Esophagus muscularis mucosa (tissue), 4 donors: ENCODE measurements at regions not wholly inside any gene's neighbourhood (a gene's known extent, or its start where the extent isn't known, plus 50 kb on each side); places are given as distances from the start of the nearest gene placed in this dataset.
"Not testable (repeated sequence)": the region's sequence is repeated elsewhere in the genome, so short reads cannot be mapped to it uniquely, and the experiment has no call there.

Experiments
- DNase-seq: peaks from one replicate; pipeline ENCODE4 v3.0.0-alpha.2; 2017; ENCODE audit errors: extremely low spot score
- H3K27ac ChIP-seq, 4 donors: fragments of 200-600 bp; sonication (generic); replicated peaks in 1 of 4; 1 replicate in 3 of 4; 2 replicates in 1 of 4; pipeline ENCODE4 v1.5.1; 2016 to 2019; ENCODE audit warnings: mild to moderate bottlenecking in 1 of 4
- H3K27me3 ChIP-seq, 4 donors: fragments of 200-600 bp; sonication (generic); one replicate each; pipeline versions ENCODE4 v1.5.1 to v1.6.0; 2016 to 2019
- H3K36me3 ChIP-seq, 4 donors: fragments of 200-600 bp; sonication (generic); one replicate each; pipeline ENCODE4 v1.5.1; 2016 to 2019
- H3K4me1 ChIP-seq, 4 donors: fragments of 200-600 bp; sonication (generic); one replicate each; pipeline ENCODE4 v1.5.1; 2016 to 2019
- H3K4me3 ChIP-seq, 4 donors: fragments of 200-600 bp; sonication (generic); 1 replicate in 2 of 4; 2 replicates in 2 of 4; pipeline ENCODE4 v1.5.1; 2016 to 2019; ENCODE audit warnings: mild to moderate bottlenecking in 4 of 4, moderate library complexity in 1 of 4
- H3K9me3 ChIP-seq, 4 donors: fragments of 200-600 bp; sonication (generic); 1 replicate in 3 of 4; 2 replicates in 1 of 4; pipeline ENCODE4 v1.5.1; 2016 to 2019
- CTCF ChIP-seq, 3 experiments: fragments of 200-600 bp in 2 of 3; fragments of 450-650 bp in 1 of 3; sonication (generic) in 2 of 3; IDR thresholded peaks; one replicate each; pipeline ENCODE4 v1.5.1; 2017 to 2019; ENCODE audit warnings: antibody characterized with exemption in 3 of 3, mild to moderate bottlenecking in 2 of 3, moderate library complexity in 1 of 3
- EP300 ChIP-seq: sonication (generic); formaldehyde crosslinking; IDR thresholded peaks from one replicate; pipeline ENCODE4 v1.6.1; 2017; ENCODE audit warnings: antibody characterized with exemption
- POLR2A ChIP-seq: fragments of 450-650 bp; IDR thresholded peaks from one replicate; pipeline ENCODE4 v1.6.1; 2017; ENCODE audit warnings: antibody characterized with exemption, moderate library complexity, mild to moderate bottlenecking, low read depth
- POLR2AphosphoS5 ChIP-seq, 2 donors: sonication (generic); formaldehyde crosslinking; IDR thresholded peaks; one replicate each; pipeline ENCODE4 v1.6.1; 2017; ENCODE audit warnings: antibody characterized with exemption in 2 of 2
- WGBS: methylation state at CpG from one replicate; pipeline ENCODE4 v1.1.5; 2018; 5-methylcytosine and 5-hydroxymethylcytosine counted together
- intact Hi-C: fragments of 100-400 bp; cut with DNase I; formaldehyde crosslinking; loops from one replicate; pipeline ENCODE4 v1.15.1; 2023

GRCh38 chr7:114269714-114270113 is 144.9 kb upstream of the FOXP2 start:
- TF ChIP-seq EP300 = no peak
- TF ChIP-seq CTCF (IDR thresholded peaks at IDR 0.05) = no peak
- TF ChIP-seq POLR2AphosphoS5 (IDR thresholded peaks at IDR 0.05) = no peak
- no peak for TF ChIP-seq POLR2A
- no peaks in the 10 kb centered on the region for H3K36me3 ChIP-seq
- WGBS = 38% methylated on average over 1 of the region's 1 CpG
- H3K9me3 ChIP-seq = no peaks in the 10 kb centered on the region
- no peak overlapping the region for H3K27ac ChIP-seq
- DNase-seq = no peak
- intact Hi-C loops = no loop called here
- H3K27me3 ChIP-seq = no peaks in the 10 kb centered on the region
- no peak overlapping the region for H3K4me3 ChIP-seq
- peaks cover 0 to 8% (median 3%) of the 10 kb centered on the region in 4 donors for H3K4me1 ChIP-seq

GRCh38 chr7:114267550-114267949 is 147.1 kb upstream of the FOXP2 start:
- H3K4me3 ChIP-seq, H3K36me3 ChIP-seq, DNase-seq, H3K9me3 ChIP-seq, intact Hi-C loops, H3K27ac ChIP-seq, H3K27me3 ChIP-seq: not testable (repeated sequence)
- peaks cover 0 to 18% (median 9%) of the 10 kb centered on the region in 4 donors for H3K4me1 ChIP-seq
- WGBS = 93% methylated on average over 3 of the region's 3 CpGs

DNA sequence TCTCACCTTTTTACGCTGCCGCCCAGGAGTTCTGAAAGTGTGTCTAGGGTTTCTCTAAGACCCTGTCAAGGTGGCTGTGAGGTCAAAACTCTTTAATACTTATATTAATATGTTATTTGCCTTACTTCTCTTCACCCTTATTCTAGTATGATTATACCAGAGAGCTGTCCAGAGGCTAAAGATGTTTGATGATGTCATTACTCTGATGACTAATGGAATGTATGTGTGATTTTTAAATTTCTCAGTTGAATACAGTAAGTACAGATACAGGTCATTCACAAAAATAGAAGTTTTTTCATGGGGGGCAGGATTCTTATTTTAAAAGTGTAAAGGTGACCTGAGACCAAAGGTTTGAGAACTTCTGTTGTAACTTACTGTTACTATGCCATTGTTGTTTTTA is 150.6 kb upstream of the FOXP2 start:
- intact Hi-C loops = no loop called here
- Histone ChIP-seq H3K4me1 (peaks cover 0 to 12% (median 5%) of the 10 kb centered on the region in 4 donors), H3K9me3 (no peaks in the 10 kb centered on the region), H3K4me3 (no peak overlapping the region), H3K36me3 (no peaks in the 10 kb centered on the region), H3K27ac (no peak overlapping the region), H3K27me3 (no peaks in the 10 kb centered on the region)
- DNase-seq = no peak
- whole genome bisulfite sequencing = 96% methylated on average over 2 of the region's 2 CpGs
- TF ChIP-seq POLR2A (no peak), POLR2AphosphoS5 (IDR thresholded peaks at IDR 0.05) (no peak), CTCF (IDR thresholded peaks at IDR 0.05) (no peak), EP300 (no peak)

- WGBS = 73% methylated on average over 3 of the region's 3 CpGs
- no peak overlapping the region for H3K27ac ChIP-seq
- no peaks in the 10 kb centered on the region for H3K36me3 ChIP-seq
- intact Hi-C loops = no loop called here
- DNase-seq = no peak
- H3K27me3 ChIP-seq = no peaks in the 10 kb centered on the region
- peaks cover 0 to 12% (median 5%) of the 10 kb centered on the region in 4 donors for H3K4me1 ChIP-seq
- H3K9me3 ChIP-seq = no peaks in the 10 kb centered on the region
- TF ChIP-seq POLR2AphosphoS5 (IDR thresholded peaks at IDR 0.05) (no peak), POLR2A (no peak), EP300 (no peak), CTCF (IDR thresholded peaks at IDR 0.05) (no peak)
- no peak overlapping the region for H3K4me3 ChIP-seq
Observed at GRCh38 chr7:114263219-114263618, 151.4 kb upstream of the FOXP2 start.

- intact Hi-C loops = no loop called here
- no peak for DNase-seq
- WGBS = 96% methylated on average over 9 of the region's 14 CpGs
- Histone ChIP-seq H3K4me1 (no peaks in the 10 kb centered on the region), H3K27ac (no peak overlapping the region), H3K27me3 (no peaks in the 10 kb centered on the region), H3K4me3 (no peak overlapping the region), H3K9me3 (peaks cover 0 to 3% (median 0%) of the 10 kb centered on the region in 4 donors), H3K36me3 (no peaks in the 10 kb centered on the region)
- TF ChIP-seq EP300 = no peak
- no peak for TF ChIP-seq POLR2A
- no peak for TF ChIP-seq POLR2AphosphoS5 (IDR thresholded peaks at IDR 0.05)
- no peak for TF ChIP-seq CTCF (IDR thresholded peaks at IDR 0.05)
Observed at GRCh38 chr7:114255404-114255841, 159.2 kb upstream of the FOXP2 start.
